ENCODE measurements at regions not wholly inside any gene's neighbourhood (a gene's known extent, or its start where the extent isn't known, plus 50 kb on each side); places are given as distances from the start of the nearest gene placed in this dataset.

- no peaks in the 10 kb centered on the region for H3K79me1 ChIP-seq (replicated peaks; ENCODE audit: low read length, poor library complexity, severe bottlenecking)
- H3K14ac ChIP-seq (ENCODE audit: low read length in 2 of 2) = no peak overlapping the region
- no peaks in the 10 kb centered on the region for H3K36me3 ChIP-seq (ENCODE audit: control insufficient read depth in 1 of 2, insufficient read depth in 2 of 2, low read depth in 1 of 2, low read length in 2 of 2)
- no peak overlapping the region for H2BK15ac ChIP-seq (ENCODE audit: low read depth, poor library complexity, severe bottlenecking)
- no peak overlapping the region for H2BK120ac ChIP-seq (ENCODE audit: low read depth, low read length)
- H2BK5ac ChIP-seq (ENCODE audit: low read depth, low read length, poor library complexity, severe bottlenecking) = no peak overlapping the region
- no peak overlapping the region for H4K8ac ChIP-seq (ENCODE audit: low read length)
- no peak overlapping the region for H2AK5ac ChIP-seq (ENCODE audit: low read length, severe bottlenecking)
- 81% methylated on average over 1 of the region's 2 CpGs for WGBS
- H3K4me3 ChIP-seq (ENCODE audit: insufficient read depth in 1 of 2, low read depth in 1 of 2, low read length in 2 of 2) = no peak overlapping the region
- H4K91ac ChIP-seq (ENCODE audit: low read length) = no peak overlapping the region
- H3K4me1 ChIP-seq (ENCODE audit: control insufficient read depth, insufficient read depth, low read depth, low read length) = peaks cover 2% of the 10 kb centered on the region
- no peak overlapping the region for H3K18ac ChIP-seq (ENCODE audit: low read depth in 1 of 2, low read length in 2 of 2)
- H3K27ac ChIP-seq (ENCODE audit: low read length, poor library complexity, severe bottlenecking) = no peak overlapping the region
- H3K4ac ChIP-seq (ENCODE audit: low read depth in 1 of 2, low read length in 2 of 2) = no peak overlapping the region
- no peak overlapping the region for H3K23ac ChIP-seq (ENCODE audit: low read length in 2 of 2)
- H2BK12ac ChIP-seq (ENCODE audit: low read length in 2 of 2) = no peak overlapping the region
- H3K27me3 ChIP-seq (ENCODE audit: control insufficient read depth in 1 of 2, insufficient read depth in 1 of 2, low read length in 2 of 2) = no peaks in the 10 kb centered on the region
- H3K9me3 ChIP-seq (ENCODE audit: control insufficient read depth, low read length) = no peaks in the 10 kb centered on the region
- no peak overlapping the region for H2AFZ ChIP-seq (ENCODE audit: low read depth, low read length)
- H3K4me2 ChIP-seq (ENCODE audit: low read length, poor library complexity, severe bottlenecking) = no peak overlapping the region
- DNase-seq = no peak
- H3K9ac ChIP-seq (ENCODE audit: low read length) = no peak overlapping the region
Observed at GRCh38 chr11:82009133-82009532, 724.5 kb downstream of the FAM181B start.

DNA sequence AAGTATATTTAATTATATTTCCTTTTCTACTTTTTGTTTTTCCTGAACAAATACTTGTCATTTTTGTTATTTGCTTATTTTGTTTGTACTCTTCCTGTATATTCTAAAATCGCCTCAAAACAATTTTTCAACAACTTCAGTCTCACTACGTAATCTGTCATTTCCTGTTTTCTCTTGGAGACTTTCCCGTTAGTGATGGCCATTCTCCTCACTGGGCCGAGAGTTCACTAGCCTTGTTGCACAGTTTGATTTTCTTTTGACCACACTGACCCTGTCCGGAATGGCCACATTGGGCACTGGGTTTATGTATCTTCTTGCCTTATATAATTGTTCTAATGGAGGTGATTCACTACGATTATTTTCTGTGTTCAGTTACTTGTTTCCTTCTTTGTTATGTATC lies 726.1 kb downstream of the FAM181B start:
- no peak overlapping the region for H2BK15ac ChIP-seq (ENCODE audit: low read depth, poor library complexity, severe bottlenecking)

GRCh38 chr11:82004537-82005213 lies 729.0 kb downstream of the FAM181B start:
- H3K14ac ChIP-seq (ENCODE audit: low read length in 2 of 2) = no peak overlapping the region
- H2BK15ac ChIP-seq (ENCODE audit: low read depth, poor library complexity, severe bottlenecking) = no peak overlapping the region
- no peaks in the 10 kb centered on the region for H3K27me3 ChIP-seq (ENCODE audit: control insufficient read depth in 1 of 2, insufficient read depth in 1 of 2, low read length in 2 of 2)
- H4K91ac ChIP-seq (ENCODE audit: low read length) = no peak overlapping the region
- no peak overlapping the region for H3K4ac ChIP-seq (ENCODE audit: low read depth in 1 of 2, low read length in 2 of 2)
- no peak overlapping the region for H3K4me2 ChIP-seq (ENCODE audit: low read length, poor library complexity, severe bottlenecking)
- no peak overlapping the region for H3K23ac ChIP-seq (ENCODE audit: low read length in 2 of 2)
- 87% methylated on average over 4 of the region's 4 CpGs for WGBS
- H3K27ac ChIP-seq (ENCODE audit: low read length, poor library complexity, severe bottlenecking) = peak overlapping the region; percentile 35
- no peak for DNase-seq
- no peak overlapping the region for H2AK5ac ChIP-seq (ENCODE audit: low read length, severe bottlenecking)
- H3K36me3 ChIP-seq (ENCODE audit: control insufficient read depth in 1 of 2, insufficient read depth in 2 of 2, low read depth in 1 of 2, low read length in 2 of 2) = no peaks in the 10 kb centered on the region
- no peak overlapping the region for H3K18ac ChIP-seq (ENCODE audit: low read depth in 1 of 2, low read length in 2 of 2)
- no peak overlapping the region for H2BK5ac ChIP-seq (ENCODE audit: low read depth, low read length, poor library complexity, severe bottlenecking)
- no peaks in the 10 kb centered on the region for H3K9me3 ChIP-seq (ENCODE audit: control insufficient read depth, low read length)
- H2BK120ac ChIP-seq (ENCODE audit: low read depth, low read length) = no peak overlapping the region
- H2AFZ ChIP-seq (ENCODE audit: low read depth, low read length) = no peak overlapping the region
- no peaks in the 10 kb centered on the region for H3K79me1 ChIP-seq (replicated peaks; ENCODE audit: low read length, poor library complexity, severe bottlenecking)
- H3K4me1 ChIP-seq (ENCODE audit: control insufficient read depth, insufficient read depth, low read depth, low read length) = peaks cover 5% of the 10 kb centered on the region
- H3K9ac ChIP-seq (ENCODE audit: low read length) = no peak overlapping the region
- H3K4me3 ChIP-seq (ENCODE audit: insufficient read depth in 1 of 2, low read depth in 1 of 2, low read length in 2 of 2) = no peak overlapping the region
- H4K8ac ChIP-seq (ENCODE audit: low read length) = no peak overlapping the region
- H2BK12ac ChIP-seq (ENCODE audit: low read length in 2 of 2) = no peak overlapping the region

More for the DNA sequence above, 726.1 kb downstream of the FAM181B start:
- Histone ChIP-seq H2AFZ (ENCODE audit: low read depth, low read length) (no peak overlapping the region), H2BK5ac (ENCODE audit: low read depth, low read length, poor library complexity, severe bottlenecking) (no peak overlapping the region), H3K23ac (ENCODE audit: low read length in 2 of 2) (no peak overlapping the region), H3K4me3 (ENCODE audit: insufficient read depth in 1 of 2, low read depth in 1 of 2, low read length in 2 of 2) (no peak overlapping the region), H2AK5ac (ENCODE audit: low read length, severe bottlenecking) (no peak overlapping the region), H3K4me2 (ENCODE audit: low read length, poor library complexity, severe bottlenecking) (no peak overlapping the region), H3K14ac (ENCODE audit: low read length in 2 of 2) (no peak overlapping the region), H3K79me1 (replicated peaks; ENCODE audit: low read length, poor library complexity, severe bottlenecking) (no peaks in the 10 kb centered on the region), H3K27ac (ENCODE audit: low read length, poor library complexity, severe bottlenecking) (no peak overlapping the region), H2BK120ac (ENCODE audit: low read depth, low read length) (no peak overlapping the region), H3K9me3 (ENCODE audit: control insufficient read depth, low read length) (no peaks in the 10 kb centered on the region), H3K27me3 (ENCODE audit: control insufficient read depth in 1 of 2, insufficient read depth in 1 of 2, low read length in 2 of 2) (no peaks in the 10 kb centered on the region), H3K9ac (ENCODE audit: low read length) (no peak overlapping the region), H4K8ac (ENCODE audit: low read length) (no peak overlapping the region), H3K36me3 (ENCODE audit: control insufficient read depth in 1 of 2, insufficient read depth in 2 of 2, low read depth in 1 of 2, low read length in 2 of 2) (no peaks in the 10 kb centered on the region), H2BK12ac (ENCODE audit: low read length in 2 of 2) (no peak overlapping the region), H4K91ac (ENCODE audit: low read length) (no peak overlapping the region), H3K4ac (ENCODE audit: low read depth in 1 of 2, low read length in 2 of 2) (no peak overlapping the region), H3K18ac (ENCODE audit: low read depth in 1 of 2, low read length in 2 of 2) (no peak overlapping the region), H3K4me1 (ENCODE audit: control insufficient read depth, insufficient read depth, low read depth, low read length) (peaks cover 7% of the 10 kb centered on the region)
- 63% methylated on average over 5 of the region's 6 CpGs for WGBS
- DNase-seq = no peak

DNA sequence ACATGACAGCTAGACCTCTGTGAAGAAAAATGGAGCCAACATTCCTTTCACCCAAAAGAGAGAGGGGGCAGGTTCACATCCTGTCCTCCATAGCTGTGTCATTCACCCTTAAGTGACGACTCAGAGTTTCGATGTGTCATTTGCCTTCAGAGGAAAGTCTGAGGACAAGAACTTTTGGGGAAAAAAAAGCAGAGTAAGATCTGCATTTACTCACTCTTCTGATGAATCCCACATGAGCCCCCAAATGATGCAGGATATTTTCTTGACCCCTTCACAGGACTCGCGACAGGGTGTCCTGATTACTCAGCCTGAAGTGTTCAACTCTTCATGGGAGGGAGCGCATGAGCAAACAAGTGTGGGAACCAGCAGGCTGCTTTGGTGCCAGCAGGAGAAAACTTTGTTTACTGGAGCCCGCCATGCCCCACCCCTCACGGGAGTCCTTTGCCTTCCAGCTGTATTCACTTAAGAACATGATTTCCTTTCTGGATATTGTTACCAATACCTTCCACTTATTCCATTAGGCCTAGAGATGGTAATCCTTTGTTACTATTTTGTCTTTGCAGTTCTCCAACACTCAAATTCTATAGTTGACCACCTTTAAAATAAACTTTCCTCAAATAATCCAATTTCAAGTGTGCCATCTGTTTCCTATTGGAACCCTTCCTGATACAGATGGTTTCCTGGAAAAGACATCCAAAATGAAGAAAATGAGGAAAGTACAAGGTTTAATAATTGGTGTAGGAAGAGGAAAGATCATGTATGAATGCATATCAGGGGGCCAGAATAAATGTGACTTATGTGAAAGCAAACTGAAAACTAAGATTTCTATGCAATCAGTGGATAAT lies 729.8 kb downstream of the FAM181B start:
- no peaks in the 10 kb centered on the region for H3K79me1 ChIP-seq (replicated peaks; ENCODE audit: low read length, poor library complexity, severe bottlenecking)
- H3K9ac ChIP-seq (ENCODE audit: low read length) = no peak overlapping the region
- H3K27me3 ChIP-seq (ENCODE audit: control insufficient read depth in 1 of 2, insufficient read depth in 1 of 2, low read length in 2 of 2) = no peaks in the 10 kb centered on the region
- no peak overlapping the region for H3K18ac ChIP-seq (ENCODE audit: low read depth in 1 of 2, low read length in 2 of 2)
- 48% methylated on average over 7 of the region's 7 CpGs for WGBS
- no peak overlapping the region for H4K91ac ChIP-seq (ENCODE audit: low read length)
- H3K9me3 ChIP-seq (ENCODE audit: control insufficient read depth, low read length) = no peaks in the 10 kb centered on the region
- peak overlapping the region; percentile 54 for H3K27ac ChIP-seq (ENCODE audit: low read length, poor library complexity, severe bottlenecking)
- no peak overlapping the region for H3K4ac ChIP-seq (ENCODE audit: low read depth in 1 of 2, low read length in 2 of 2)
- H3K36me3 ChIP-seq (ENCODE audit: control insufficient read depth in 1 of 2, insufficient read depth in 2 of 2, low read depth in 1 of 2, low read length in 2 of 2) = no peaks in the 10 kb centered on the region
- peak overlapping the region; percentile 79 for H2BK5ac ChIP-seq (ENCODE audit: low read depth, low read length, poor library complexity, severe bottlenecking)
- peak overlapping the region in 1 of 2 experiments; percentile 7 for H3K4me3 ChIP-seq (ENCODE audit: insufficient read depth in 1 of 2, low read depth in 1 of 2, low read length in 2 of 2)
- no peak overlapping the region for H3K4me2 ChIP-seq (ENCODE audit: low read length, poor library complexity, severe bottlenecking)
- H3K4me1 ChIP-seq (ENCODE audit: control insufficient read depth, insufficient read depth, low read depth, low read length) = peaks cover 5% of the 10 kb centered on the region
- no peak for DNase-seq
- no peak overlapping the region for H4K8ac ChIP-seq (ENCODE audit: low read length)
- no peak overlapping the region for H3K14ac ChIP-seq (ENCODE audit: low read length in 2 of 2)
- H2BK12ac ChIP-seq (ENCODE audit: low read length in 2 of 2) = no peak overlapping the region
- no peak overlapping the region for H2BK120ac ChIP-seq (ENCODE audit: low read depth, low read length)
- H3K23ac ChIP-seq (ENCODE audit: low read length in 2 of 2) = no peak overlapping the region
- H2AK5ac ChIP-seq (ENCODE audit: low read length, severe bottlenecking) = no peak overlapping the region
- no peak overlapping the region for H2AFZ ChIP-seq (ENCODE audit: low read depth, low read length)
- H2BK15ac ChIP-seq (ENCODE audit: low read depth, poor library complexity, severe bottlenecking) = no peak overlapping the region
